GM06990 (cell line): ENCODE measurements at regions not wholly inside any gene's neighbourhood (a gene's known extent, or its start where the extent isn't known, plus 50 kb on each side); places are given as distances from the start of the nearest gene placed in this dataset.

Experiments
- DNase-seq: peaks from one replicate; pipeline ENCODE4 v3.0.0-alpha.2; 2011; ENCODE audit not compliant: insufficient read length; ENCODE audit errors: extremely low read depth
- H3K27me3 ChIP-seq: replicated peaks from 2 replicates; pipeline ENCODE4 v1.6.0; 2011; ENCODE audit warnings: low read length; ENCODE audit not compliant: control insufficient read depth, insufficient read depth
- H3K36me3 ChIP-seq: 2 replicates; pipeline ENCODE4 v1.5.1; 2011; ENCODE audit warnings: low read length; ENCODE audit not compliant: control insufficient read depth, insufficient read depth
- H3K4me3 ChIP-seq: replicated peaks from 2 replicates; pipeline ENCODE4 v1.5.1; 2011; ENCODE audit warnings: low read depth, mild to moderate bottlenecking, control low read depth, low read length
- CTCF ChIP-seq: IDR thresholded peaks from 2 replicates; pipeline ENCODE4 v1.5.1; 2011; ENCODE audit warnings: low read length, control low read depth, mild to moderate bottlenecking, inconsistent platforms; ENCODE audit not compliant: insufficient read depth, poor library complexity, severe bottlenecking

- H3K4me3 ChIP-seq = no peak overlapping the region
- no peak for TF ChIP-seq CTCF
- no peaks in the 10 kb centered on the region for H3K36me3 ChIP-seq
- H3K27me3 ChIP-seq = no peaks in the 10 kb centered on the region
- DNase-seq = no peak
These were observed 692.6 kb upstream of the SLITRK1 start for GRCh38 chr13:84574851-84575250.

- Histone ChIP-seq H3K36me3 (no peaks in the 10 kb centered on the region), H3K4me3 (no peak overlapping the region), H3K27me3 (no peaks in the 10 kb centered on the region)
- no peak for DNase-seq
- TF ChIP-seq CTCF = no peak
These were observed 689.0 kb upstream of the SLITRK1 start for GRCh38 chr13:84571264-84571663.

GRCh38 chr13:84570831-84571230, 688.6 kb upstream of the SLITRK1 start:
- no peak for DNase-seq
- Histone ChIP-seq H3K27me3 (no peaks in the 10 kb centered on the region), H3K4me3 (no peak overlapping the region), H3K36me3 (no peaks in the 10 kb centered on the region)
- no peak for TF ChIP-seq CTCF

- H3K4me3 ChIP-seq = no peak overlapping the region
- no peak for DNase-seq
- no peaks in the 10 kb centered on the region for H3K36me3 ChIP-seq
- no peaks in the 10 kb centered on the region for H3K27me3 ChIP-seq
- TF ChIP-seq CTCF = no peak
These were observed 687.1 kb upstream of the SLITRK1 start for GRCh38 chr13:84569366-84569765.

- DNase-seq = no peak
- no peak for TF ChIP-seq CTCF
- H3K4me3 ChIP-seq = no peak overlapping the region
- H3K36me3 ChIP-seq = no peaks in the 10 kb centered on the region
- H3K27me3 ChIP-seq = no peaks in the 10 kb centered on the region
These were observed 685.6 kb upstream of the SLITRK1 start for GRCh38 chr13:84567848-84568247.

- H3K4me3 ChIP-seq = no peak overlapping the region
- no peak for TF ChIP-seq CTCF
- no peaks in the 10 kb centered on the region for H3K27me3 ChIP-seq
- H3K36me3 ChIP-seq = no peaks in the 10 kb centered on the region
- DNase-seq = no peak
These were observed 684.5 kb upstream of the SLITRK1 start for GRCh38 chr13:84566780-84567179.
